Spleen (tissue), 11 donors: ENCODE measurements at regions not wholly inside any gene's neighbourhood (a gene's known extent, or its start where the extent isn't known, plus 50 kb on each side); places are given as distances from the start of the nearest gene placed in this dataset.
A peak's percentile ranks its signal among the peaks of the same experiment; 100 is the strongest.

Experiments
- DNase-seq: peaks from one replicate; pipeline ENCODE4 v3.0.0-alpha.2; 2020
- H3K27ac ChIP-seq, 8 donors: fragments of 200-600 bp; sonication (generic) in 7 of 8; 1 replicate in 4 of 8; 2 replicates in 4 of 8; pipeline versions ENCODE4 v1.5.0 to v1.8.0; 2016 to 2021; ENCODE audit warnings: inconsistent platforms in 4 of 8, mild to moderate bottlenecking in 4 of 8, moderate library complexity in 1 of 8
- H3K27me3 ChIP-seq, 7 donors: fragments of 200-600 bp; sonication (generic) in 6 of 7; replicated peaks in 1 of 7; 1 replicate in 4 of 7; 2 replicates in 3 of 7; pipeline versions ENCODE4 v1.5.0 to v1.8.0; 2016 to 2021; ENCODE audit warnings: inconsistent platforms in 3 of 7, mild to moderate bottlenecking in 1 of 7
- H3K36me3 ChIP-seq, 6 donors: fragments of 200-600 bp; sonication (generic) in 5 of 6; 1 replicate in 4 of 6; 2 replicates in 2 of 6; pipeline versions ENCODE4 v1.5.0 to v1.8.0; 2016 to 2021; ENCODE audit warnings: inconsistent platforms in 2 of 6
- H3K4me1 ChIP-seq, 6 donors: fragments of 200-600 bp; sonication (generic) in 5 of 6; 1 replicate in 3 of 6; 2 replicates in 3 of 6; pipeline versions ENCODE4 v1.5.0 to v1.8.0; 2016 to 2021; ENCODE audit warnings: inconsistent platforms in 3 of 6
- H3K4me3 ChIP-seq, 8 donors: fragments of 200-600 bp; sonication (generic) in 7 of 8; 1 replicate in 4 of 8; 2 replicates in 4 of 8; pipeline versions ENCODE4 v1.5.0 to v1.8.0; 2016 to 2021; ENCODE audit warnings: inconsistent platforms in 4 of 8, mild to moderate bottlenecking in 4 of 8, moderate library complexity in 2 of 8
- H3K9me3 ChIP-seq, 8 donors: fragments of 200-600 bp; sonication (generic) in 7 of 8; 1 replicate in 4 of 8; 2 replicates in 4 of 8; pipeline versions ENCODE4 v1.5.0 to v1.8.0; 2016 to 2021; ENCODE audit warnings: inconsistent platforms in 4 of 8
- CTCF ChIP-seq, 11 experiments: fragments of 200-600 bp in 7 of 11; fragments of 450-650 bp in 4 of 11; sonication (generic) in 4 of 11; IDR thresholded peaks in 8 of 11; conservative IDR thresholded peaks in 3 of 11; 1 replicate in 7 of 11; 2 replicates in 4 of 11; pipeline versions ENCODE4 v1.4.0 to v1.8.0; 2016 to 2021; ENCODE audit warnings: antibody characterized with exemption in 11 of 11, inconsistent platforms in 4 of 11, mild to moderate bottlenecking in 1 of 11
- POLR2A ChIP-seq, 3 donors: fragments of 450-650 bp; IDR thresholded peaks; one replicate each; pipeline ENCODE4 v1.5.1; 2017; ENCODE audit warnings: antibody characterized with exemption in 3 of 3, mild to moderate bottlenecking in 1 of 3
- POLR2AphosphoS5 ChIP-seq, 3 donors: sonication (generic); formaldehyde crosslinking; IDR thresholded peaks; one replicate each; pipeline ENCODE4 v1.5.1; 2017; ENCODE audit warnings: antibody characterized with exemption in 3 of 3
- WGBS, 5 donors: extraction: QIAGEN DNeasy Blood & Tissue Kit in 3 of 5; methylation state at CpG; one replicate each; pipeline versions ENCODE4 v1.1.5 to v1.1.7; 2013 to 2018; 5-methylcytosine and 5-hydroxymethylcytosine counted together
- intact Hi-C: fragments of 100-400 bp; cut with DNase I; formaldehyde crosslinking; loops from one replicate; pipeline ENCODE4 v1.15.0; 2023; ENCODE audit warnings: low total_unique reads
- donor health status: healthy with polysubstance abuse.
- donor health status: DM: no; HTN: no; CAD: no; lungs with moderate emphysema.
- donor health status: DM: no; HTN: no; CAD: no.
- donor health status: Bipolar disorder and iron deficiency.
- donor health status: healthy.
- donor health status: DM: no; HTN: no; CAD: no.
- donor health status: DM: yes; HTN: yes; CAD: no.

- H3K9me3 ChIP-seq, result no peaks in the 10 kb centered on the region
- H3K36me3 ChIP-seq, result no peaks in the 10 kb centered on the region
- no peak for DNase-seq
- no peaks in the 10 kb centered on the region for H3K27me3 ChIP-seq
- peaks cover 0 to 9% (median 0%) of the 10 kb centered on the region in 6 donors for H3K4me1 ChIP-seq
- no peak for TF ChIP-seq CTCF (IDR thresholded peaks at IDR 0.05 in 8 of 11, conservative IDR thresholded peaks at IDR 0.05 in 3 of 11)
- TF ChIP-seq POLR2A (IDR thresholded peaks at IDR 0.05), result no peak
- H3K27ac ChIP-seq, result peak overlapping the region in 3 of 8 donors; percentile 24 to 56 (median 36)
- no peak overlapping the region for H3K4me3 ChIP-seq
- 29 to 65% (median 56%) methylated on average over 2 of the region's 2 CpGs for WGBS, 5 donors
- intact Hi-C loops, result no loop called here
Measured at GRCh38 chr18:10308154-10308553, 146.3 kb upstream of the APCDD1 start.

- no peaks in the 10 kb centered on the region for H3K36me3 ChIP-seq
- peaks cover 0 to 18% (median 6%) of the 10 kb centered on the region in 6 donors for H3K4me1 ChIP-seq
- H3K9me3 ChIP-seq, result no peaks in the 10 kb centered on the region
- WGBS, 5 donors, result 81 to 97% (median 95%) methylated on average over 4 of the region's 4 CpGs
- no peak for DNase-seq
- no peak for TF ChIP-seq POLR2AphosphoS5 (IDR thresholded peaks at IDR 0.05)
- no peak for TF ChIP-seq POLR2A (IDR thresholded peaks at IDR 0.05)
- TF ChIP-seq CTCF (IDR thresholded peaks at IDR 0.05 in 8 of 11, conservative IDR thresholded peaks at IDR 0.05 in 3 of 11), result no peak
- H3K27me3 ChIP-seq, result no peaks in the 10 kb centered on the region
- no peak overlapping the region for H3K27ac ChIP-seq
- intact Hi-C loops, result no loop called here
- no peak overlapping the region for H3K4me3 ChIP-seq
Measured at GRCh38 chr18:10310626-10311025, 143.8 kb upstream of the APCDD1 start.

- Histone ChIP-seq H3K4me1 (peaks cover 0 to 34% (median 10%) of the 10 kb centered on the region in 6 donors), H3K4me3 (no peak overlapping the region), H3K9me3 (no peaks in the 10 kb centered on the region), H3K27me3 (no peaks in the 10 kb centered on the region), H3K36me3 (no peaks in the 10 kb centered on the region), H3K27ac (no peak overlapping the region)
- DNase-seq, result no peak
- intact Hi-C loops, result no loop called here
- TF ChIP-seq CTCF (IDR thresholded peaks at IDR 0.05 in 8 of 11, conservative IDR thresholded peaks at IDR 0.05 in 3 of 11) (no peak), POLR2AphosphoS5 (IDR thresholded peaks at IDR 0.05) (no peak), POLR2A (IDR thresholded peaks at IDR 0.05) (no peak)
- 79 to 91% (median 83%) methylated on average over 5 of the region's 5 CpGs for WGBS, 5 donors
Measured at GRCh38 chr18:10312326-10313015, 142.0 kb upstream of the APCDD1 start.

- no peak for DNase-seq
- no peaks in the 10 kb centered on the region for H3K9me3 ChIP-seq
- H3K4me3 ChIP-seq, result no peak overlapping the region
- no peak overlapping the region for H3K27ac ChIP-seq
- 90 to 94% (median 92%) methylated on average over 3 of the region's 3 CpGs for WGBS, 5 donors
- intact Hi-C loops, result no loop called here
- no peaks in the 10 kb centered on the region for H3K36me3 ChIP-seq
- H3K27me3 ChIP-seq, result no peaks in the 10 kb centered on the region
- TF ChIP-seq POLR2A (IDR thresholded peaks at IDR 0.05) (no peak), CTCF (IDR thresholded peaks at IDR 0.05 in 8 of 11, conservative IDR thresholded peaks at IDR 0.05 in 3 of 11) (no peak), POLR2AphosphoS5 (IDR thresholded peaks at IDR 0.05) (no peak)
- peaks cover 0 to 30% (median 10%) of the 10 kb centered on the region in 6 donors for H3K4me1 ChIP-seq
Measured at GRCh38 chr18:10313016-10313342, 141.5 kb upstream of the APCDD1 start.
